Natural killer cell (primary cell): ENCODE measurements at regions not wholly inside any gene's neighbourhood (a gene's known extent, or its start where the extent isn't known, plus 50 kb on each side); places are given as distances from the start of the nearest gene placed in this dataset.

Source experiments
- ATAC-seq, 3 donors: fragments of 150-1000 bp in 2 of 3; fragments of 200-7000 bp in 1 of 3; cut with Tn5 transposase; 1 replicate in 1 of 3; 2 replicates in 2 of 3; pipeline ENCODE4 v1.10.0; 2021; ENCODE audit warnings: mild to moderate bottlenecking in 2 of 3, moderate library complexity in 2 of 3
- DNase-seq, 2 donors: peaks; one replicate each; pipeline versions ENCODE4 v3.0.0 to v3.0.0-alpha.2; 2013 to 2021; ENCODE audit warnings: mixed read lengths in 1 of 2
- H3K27ac ChIP-seq: one replicate; pipeline ENCODE4 v1.5.1; 2013; ENCODE audit warnings: mild to moderate bottlenecking, low read length
- H3K27me3 ChIP-seq: one replicate; pipeline ENCODE4 v1.6.1; 2013; ENCODE audit warnings: low read length; ENCODE audit not compliant: control insufficient read depth, insufficient read depth
- H3K36me3 ChIP-seq: one replicate; pipeline ENCODE4 v1.6.1; 2013; ENCODE audit warnings: low read length; ENCODE audit not compliant: control insufficient read depth, insufficient read depth
- H3K4me1 ChIP-seq: one replicate; pipeline ENCODE4 v1.6.1; 2013; ENCODE audit warnings: low read length; ENCODE audit not compliant: control insufficient read depth, insufficient read depth
- H3K4me3 ChIP-seq: one replicate; pipeline ENCODE4 v1.5.1; 2013; ENCODE audit warnings: low read length
- H3K9me3 ChIP-seq: one replicate; pipeline ENCODE4 v1.6.1; 2013; ENCODE audit warnings: low read length; ENCODE audit not compliant: control insufficient read depth, insufficient read depth
- H3K27ac Mint-ChIP-seq, 2 donors: one replicate each; pipeline ENCODE4 v1.8.0; 2022; ENCODE audit warnings: mild to moderate bottlenecking in 2 of 2, mixed read lengths in 2 of 2, moderate library complexity in 1 of 2
- H3K27me3 Mint-ChIP-seq, 2 donors: one replicate each; pipeline ENCODE4 v1.8.0; 2022; ENCODE audit warnings: low read depth in 2 of 2, mixed read lengths in 2 of 2
- H3K36me3 Mint-ChIP-seq: one replicate; pipeline ENCODE4 v1.8.0; 2022; ENCODE audit warnings: mixed read lengths
- H3K4me1 Mint-ChIP-seq, 2 donors: one replicate each; pipeline ENCODE4 v1.8.0; 2022; ENCODE audit warnings: mixed read lengths in 2 of 2
- H3K4me3 Mint-ChIP-seq: one replicate; pipeline ENCODE4 v1.8.0; 2022; ENCODE audit warnings: mild to moderate bottlenecking, moderate library complexity, mixed read lengths
- H3K9me3 Mint-ChIP-seq, 2 donors: one replicate each; pipeline ENCODE4 v1.8.0; 2022; ENCODE audit warnings: mixed read lengths in 2 of 2
- WGBS: methylation state at CpG from one replicate; pipeline ENCODE4 v1.1.7; 2013; ENCODE audit warnings: missing lambda C conversion rate; ENCODE audit not compliant: insufficient coverage; 5-methylcytosine and 5-hydroxymethylcytosine counted together
- intact Hi-C: fragments of 100-400 bp; cut with micrococcal nuclease; formaldehyde crosslinking; loops from one replicate; pipeline ENCODE4 v1.14.2; 2022
- TF ChIP-seq, protein P1 (sequence below): fragments of 200-600 bp; IDR thresholded peaks from one replicate; pipeline ENCODE4 v1.8.0; 2022; ENCODE audit warnings: antibody characterized with exemption

DNA sequence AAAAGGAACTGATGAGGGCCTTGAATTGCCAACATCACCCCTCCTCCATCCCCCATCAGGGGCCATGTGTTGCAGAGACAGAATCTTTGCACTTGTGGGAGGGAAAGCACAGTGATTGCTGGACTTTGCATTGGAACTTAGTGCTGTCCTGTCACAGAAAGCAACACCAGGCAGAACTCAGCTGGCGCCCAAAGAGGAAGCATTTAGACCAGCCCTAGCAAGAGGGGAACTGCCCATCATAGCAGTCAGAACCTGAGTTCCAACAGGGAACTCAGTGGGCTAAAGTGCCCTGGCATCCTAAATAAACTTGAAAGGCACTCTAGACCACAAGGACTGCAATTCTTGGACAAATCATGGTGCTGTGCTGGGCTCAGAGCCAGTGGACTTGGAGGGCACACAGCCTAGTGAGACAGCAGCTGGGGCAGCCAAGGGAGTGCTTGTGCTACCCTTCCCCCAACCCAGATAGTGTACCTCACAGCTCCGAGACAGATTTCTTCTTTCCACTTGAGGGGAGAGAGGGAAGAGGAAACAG, 128.1 kb downstream of the ACTL7B start:
- 51% methylated on average over 1 of the region's 2 CpGs for WGBS
- Mint-ChIP-seq H3K4me1 (no peaks in the 10 kb centered on the region), H3K36me3 (no peaks in the 10 kb centered on the region), H3K27ac (no peak overlapping the region), H3K9me3 (peaks cover 4 to 5% of the 10 kb centered on the region in 2 donors), H3K27me3 (no peaks in the 10 kb centered on the region), H3K4me3 (no peak overlapping the region)
- TF ChIP-seq, protein P1, sequence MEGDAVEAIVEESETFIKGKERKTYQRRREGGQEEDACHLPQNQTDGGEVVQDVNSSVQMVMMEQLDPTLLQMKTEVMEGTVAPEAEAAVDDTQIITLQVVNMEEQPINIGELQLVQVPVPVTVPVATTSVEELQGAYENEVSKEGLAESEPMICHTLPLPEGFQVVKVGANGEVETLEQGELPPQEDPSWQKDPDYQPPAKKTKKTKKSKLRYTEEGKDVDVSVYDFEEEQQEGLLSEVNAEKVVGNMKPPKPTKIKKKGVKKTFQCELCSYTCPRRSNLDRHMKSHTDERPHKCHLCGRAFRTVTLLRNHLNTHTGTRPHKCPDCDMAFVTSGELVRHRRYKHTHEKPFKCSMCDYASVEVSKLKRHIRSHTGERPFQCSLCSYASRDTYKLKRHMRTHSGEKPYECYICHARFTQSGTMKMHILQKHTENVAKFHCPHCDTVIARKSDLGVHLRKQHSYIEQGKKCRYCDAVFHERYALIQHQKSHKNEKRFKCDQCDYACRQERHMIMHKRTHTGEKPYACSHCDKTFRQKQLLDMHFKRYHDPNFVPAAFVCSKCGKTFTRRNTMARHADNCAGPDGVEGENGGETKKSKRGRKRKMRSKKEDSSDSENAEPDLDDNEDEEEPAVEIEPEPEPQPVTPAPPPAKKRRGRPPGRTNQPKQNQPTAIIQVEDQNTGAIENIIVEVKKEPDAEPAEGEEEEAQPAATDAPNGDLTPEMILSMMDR: no peak
- no peak for ATAC-seq
- H3K36me3 ChIP-seq: no peaks in the 10 kb centered on the region
- no peak overlapping the region for H3K27ac ChIP-seq
- DNase-seq: no peak
- no peaks in the 10 kb centered on the region for H3K27me3 ChIP-seq
- no peaks in the 10 kb centered on the region for H3K9me3 ChIP-seq
- H3K4me1 ChIP-seq: no peaks in the 10 kb centered on the region
- no peak overlapping the region for H3K4me3 ChIP-seq
- intact Hi-C loops: no loop called here

DNA sequence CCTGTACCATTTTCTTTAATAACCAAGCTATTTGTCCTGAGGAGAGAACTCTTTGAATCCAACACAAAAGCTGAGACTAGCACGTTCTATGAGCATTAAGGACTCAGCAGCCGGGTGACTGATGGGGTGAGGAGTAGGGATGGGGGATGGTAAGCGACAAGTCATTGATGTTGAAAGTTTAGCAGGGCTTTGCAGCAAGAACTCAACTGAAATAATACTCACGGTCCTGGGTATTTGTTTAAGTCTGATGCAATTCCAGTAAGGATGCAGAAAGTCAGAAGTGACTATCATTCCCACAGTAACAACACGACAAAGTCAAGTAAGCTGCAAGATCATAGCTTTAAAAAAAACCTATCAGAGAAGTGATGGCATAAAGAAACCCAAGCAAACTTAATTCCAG, 131.1 kb downstream of the ACTL7B start:
- DNase-seq (no peak), ATAC-seq (no peak)
- Histone ChIP-seq H3K36me3 (no peaks in the 10 kb centered on the region), H3K4me3 (no peak overlapping the region), H3K27ac (no peak overlapping the region), H3K4me1 (no peaks in the 10 kb centered on the region), H3K27me3 (no peaks in the 10 kb centered on the region), H3K9me3 (no peaks in the 10 kb centered on the region)
- Mint-ChIP-seq H3K4me3 (no peak overlapping the region), H3K27me3 (no peaks in the 10 kb centered on the region), H3K9me3 (peaks cover 0 to 2% of the 10 kb centered on the region in 2 donors), H3K4me1 (no peaks in the 10 kb centered on the region), H3K27ac (no peak overlapping the region), H3K36me3 (no peaks in the 10 kb centered on the region)
- 97% methylated on average over 5 of the region's 5 CpGs for WGBS
- TF ChIP-seq, protein P1: no peak
- intact Hi-C loops: no loop called here

DNA sequence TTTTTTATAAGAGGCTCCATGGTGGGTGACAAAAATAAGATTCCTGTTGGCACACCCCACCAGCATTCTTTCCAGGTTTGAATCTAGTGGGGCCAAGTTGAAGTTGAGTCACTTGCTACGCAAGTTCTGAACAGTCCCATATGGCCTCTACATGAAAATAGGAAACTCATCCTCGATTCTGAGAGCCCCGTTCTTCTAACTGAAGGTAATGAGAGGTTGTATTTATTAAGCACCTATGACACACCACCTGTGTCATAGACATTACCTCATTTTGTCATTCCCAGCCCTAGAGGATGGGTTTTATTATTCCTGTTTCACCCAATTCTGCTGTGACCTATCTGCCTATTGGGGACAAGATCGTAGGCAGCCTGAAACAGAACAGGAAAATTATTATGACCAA, 131.7 kb downstream of the ACTL7B start:
- Mint-ChIP-seq H3K36me3 (no peaks in the 10 kb centered on the region), H3K27me3 (no peaks in the 10 kb centered on the region)
- TF ChIP-seq, protein P1: no peak

DNA sequence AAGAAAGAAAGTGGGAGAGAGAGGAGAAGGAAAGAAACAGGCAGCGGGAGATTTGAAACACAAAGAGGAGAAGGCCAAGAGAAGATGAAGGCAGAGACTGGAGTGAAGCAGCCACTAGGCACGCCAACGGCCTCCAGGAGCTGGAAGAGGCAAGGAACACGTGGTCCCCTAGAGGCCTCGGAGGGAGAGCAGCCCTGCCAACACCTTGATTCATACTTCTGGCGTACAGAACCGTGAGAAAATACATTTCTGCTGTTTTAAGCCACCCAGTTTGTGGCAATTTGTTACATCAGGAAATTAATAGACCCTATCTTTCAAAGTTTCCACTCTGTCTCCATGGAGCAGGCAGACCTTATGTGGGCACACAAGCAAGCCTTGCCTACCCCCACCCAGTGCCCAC, 133.4 kb downstream of the ACTL7B start:
- H3K9me3 ChIP-seq: no peaks in the 10 kb centered on the region
- TF ChIP-seq, protein P1: no peak
- Mint-ChIP-seq H3K36me3 (no peaks in the 10 kb centered on the region), H3K9me3 (peaks cover 0 to 4% of the 10 kb centered on the region in 2 donors), H3K4me3 (no peak overlapping the region), H3K4me1 (no peaks in the 10 kb centered on the region), H3K27me3 (no peaks in the 10 kb centered on the region), H3K27ac (no peak overlapping the region)
- H3K4me3 ChIP-seq: no peak overlapping the region
- intact Hi-C loops: no loop called here
- 90% methylated on average over 7 of the region's 7 CpGs for WGBS
- H3K27me3 ChIP-seq: no peaks in the 10 kb centered on the region
- DNase-seq: no peak
- ATAC-seq: no peak
- no peak overlapping the region for H3K27ac ChIP-seq
- no peaks in the 10 kb centered on the region for H3K4me1 ChIP-seq
- H3K36me3 ChIP-seq: no peaks in the 10 kb centered on the region

More for the DNA sequence above, 131.7 kb downstream of the ACTL7B start:
- intact Hi-C loops: no loop called here
- no peak for ATAC-seq
- no peak overlapping the region for H3K4me3 Mint-ChIP-seq
- Histone ChIP-seq H3K27me3 (no peaks in the 10 kb centered on the region), H3K27ac (no peak overlapping the region), H3K4me1 (no peaks in the 10 kb centered on the region), H3K36me3 (no peaks in the 10 kb centered on the region), H3K9me3 (no peaks in the 10 kb centered on the region), H3K4me3 (no peak overlapping the region)
- WGBS: 92% methylated on average over 2 of the region's 4 CpGs
- DNase-seq: no peak
- H3K27ac Mint-ChIP-seq: no peak overlapping the region
- H3K4me1 Mint-ChIP-seq: no peaks in the 10 kb centered on the region
- peaks cover 0 to 2% of the 10 kb centered on the region in 2 donors for H3K9me3 Mint-ChIP-seq
